CD14-positive monocyte (primary cell): ENCODE measurements at regions not wholly inside any gene's neighbourhood (a gene's known extent, or its start where the extent isn't known, plus 50 kb on each side); places are given as distances from the start of the nearest gene placed in this dataset.

Experiments
- DNase-seq, 3 donors: peaks; one replicate each; pipeline ENCODE4 v3.0.0-alpha.2; 2011 to 2022
- H2AFZ ChIP-seq: 2 replicates; pipeline ENCODE4 v1.6.0; 2012; ENCODE audit warnings: mild to moderate bottlenecking, low read depth, low read length, inconsistent platforms; ENCODE audit not compliant: insufficient read depth, poor library complexity, severe bottlenecking
- H3K27ac ChIP-seq, 2 donors: 1 replicate in 1 of 2; 2 replicates in 1 of 2; pipeline ENCODE4 v1.5.1; 2012 to 2013; ENCODE audit warnings: low read length in 2 of 2, control low read depth in 1 of 2, inconsistent platforms in 1 of 2, low read depth in 1 of 2, mild to moderate bottlenecking in 1 of 2
- H3K27me3 ChIP-seq, 2 donors: one replicate each; pipeline versions ENCODE4 v1.6.0 to v1.6.1; 2011 to 2013; ENCODE audit warnings: low read length in 2 of 2; ENCODE audit not compliant: control insufficient read depth in 2 of 2, insufficient read depth in 2 of 2
- H3K36me3 ChIP-seq, 2 donors: replicated peaks in 1 of 2; 1 replicate in 1 of 2; 2 replicates in 1 of 2; pipeline versions ENCODE4 v1.5.1 to v1.6.1; 2012 to 2013; ENCODE audit warnings: low read length in 2 of 2, control low read depth in 1 of 2, inconsistent platforms in 1 of 2, mild to moderate bottlenecking in 1 of 2; ENCODE audit not compliant: insufficient read depth in 2 of 2, control insufficient read depth in 1 of 2
- H3K4me1 ChIP-seq, 2 donors: 1 replicate in 1 of 2; 2 replicates in 1 of 2; pipeline versions ENCODE4 v1.5.1 to v1.6.1; 2012 to 2013; ENCODE audit warnings: low read length in 2 of 2, control low read depth in 1 of 2, inconsistent platforms in 1 of 2, mild to moderate bottlenecking in 1 of 2, moderate library complexity in 1 of 2; ENCODE audit not compliant: insufficient read depth in 2 of 2, control insufficient read depth in 1 of 2
- H3K4me2 ChIP-seq: replicated peaks from 2 replicates; pipeline ENCODE3; 2012; ENCODE audit warnings: low read length, moderate library complexity, mild to moderate bottlenecking; ENCODE audit not compliant: poor library complexity, severe bottlenecking; ENCODE audit errors: extremely low read depth
- H3K4me3 ChIP-seq, 3 experiments: fragments of 200-600 bp in 1 of 3; sonication (generic) in 1 of 3; replicated peaks in 1 of 3; 1 replicate in 2 of 3; 2 replicates in 1 of 3; pipeline ENCODE4 v1.5.1; 2011 to 2013; ENCODE audit warnings: low read length in 3 of 3, mild to moderate bottlenecking in 3 of 3, control low read depth in 2 of 3, low read depth in 2 of 3, inconsistent platforms in 1 of 3, moderate library complexity in 1 of 3
- H3K79me2 ChIP-seq: 2 replicates; pipeline ENCODE4 v1.6.0; 2012; ENCODE audit warnings: mild to moderate bottlenecking, control low read depth, inconsistent platforms, low read length, moderate library complexity; ENCODE audit not compliant: insufficient read depth
- H3K9ac ChIP-seq: 2 replicates; pipeline ENCODE4 v1.6.0; 2017; ENCODE audit warnings: low read length, mild to moderate bottlenecking; ENCODE audit not compliant: insufficient read depth, poor library complexity, severe bottlenecking
- H3K9me3 ChIP-seq, 2 donors: replicated peaks in 1 of 2; 1 replicate in 1 of 2; 2 replicates in 1 of 2; pipeline versions ENCODE4 v1.5.1 to v1.6.1; 2012 to 2013; ENCODE audit warnings: low read length in 2 of 2, control low read depth in 1 of 2; ENCODE audit not compliant: control insufficient read depth in 1 of 2, insufficient read depth in 1 of 2
- H4K20me1 ChIP-seq: 2 replicates; pipeline ENCODE4 v1.6.0; 2012; ENCODE audit warnings: mild to moderate bottlenecking, low read length, control low read depth, moderate library complexity; ENCODE audit not compliant: insufficient read depth
- H3K27ac Mint-ChIP-seq, 7 donors: one replicate each; pipeline ENCODE4 v1.8.0; 2020; ENCODE audit warnings: mild to moderate bottlenecking in 7 of 7, mixed read lengths in 7 of 7, moderate library complexity in 6 of 7, inconsistent platforms in 2 of 7
- H3K27me3 Mint-ChIP-seq, 3 donors: one replicate each; pipeline ENCODE4 v1.8.0; 2021 to 2022; ENCODE audit warnings: low read depth in 3 of 3, mild to moderate bottlenecking in 3 of 3, mixed read lengths in 3 of 3, moderate library complexity in 3 of 3, inconsistent platforms in 1 of 3
- H3K36me3 Mint-ChIP-seq, 2 donors: one replicate each; pipeline ENCODE4 v1.8.0; 2020; ENCODE audit warnings: mixed read lengths in 2 of 2, inconsistent platforms in 1 of 2, mild to moderate bottlenecking in 1 of 2
- H3K4me1 Mint-ChIP-seq: one replicate; pipeline ENCODE4 v1.8.0; 2020; ENCODE audit warnings: mild to moderate bottlenecking, mixed read lengths
- H3K4me3 Mint-ChIP-seq, 2 donors: one replicate each; pipeline ENCODE4 v1.8.0; 2020; ENCODE audit warnings: mild to moderate bottlenecking in 2 of 2, mixed read lengths in 2 of 2, moderate library complexity in 1 of 2
- H3K9me3 Mint-ChIP-seq, 7 donors: one replicate each; pipeline ENCODE4 v1.8.0; 2020 to 2022; ENCODE audit warnings: mixed read lengths in 7 of 7, mild to moderate bottlenecking in 6 of 7, moderate library complexity in 6 of 7, inconsistent platforms in 2 of 7
- CTCF ChIP-seq: fragments of 200-600 bp; IDR thresholded peaks from one replicate; pipeline ENCODE4 v1.8.0; 2022; ENCODE audit warnings: antibody characterized with exemption, mild to moderate bottlenecking
- WGBS: methylation state at CpG from one replicate; pipeline ENCODE4 v1.1.5; 2013; ENCODE audit warnings: missing lambda C conversion rate; ENCODE audit not compliant: insufficient coverage; 5-methylcytosine and 5-hydroxymethylcytosine counted together
- intact Hi-C, 2 donors: fragments of 100-400 bp; cut with micrococcal nuclease; formaldehyde crosslinking; loops; one replicate each; pipeline versions ENCODE4 v1.15.0 to v1.15.1; 2023

GRCh38 chrX:97763391-97763790 is 879.7 kb downstream of the RPA4 start:
- H3K4me1 Mint-ChIP-seq = no peaks in the 10 kb centered on the region
- H3K27me3 Mint-ChIP-seq = peaks cover 0 to 6% (median 0%) of the 10 kb centered on the region in 3 donors
- peaks cover 0 to 2% (median 0%) of the 10 kb centered on the region in 7 donors for H3K9me3 Mint-ChIP-seq

GRCh38 chrX:97763981-97764380 is 880.3 kb downstream of the RPA4 start:
- Mint-ChIP-seq H3K27me3 (peaks cover 0 to 6% (median 0%) of the 10 kb centered on the region in 3 donors), H3K4me3 (no peak overlapping the region), H3K9me3 (peaks cover 0 to 2% (median 0%) of the 10 kb centered on the region in 7 donors), H3K4me1 (no peaks in the 10 kb centered on the region), H3K27ac (no peak overlapping the region), H3K36me3 (no peaks in the 10 kb centered on the region)
- H3K9me3 ChIP-seq = no peaks in the 10 kb centered on the region
- no peak for TF ChIP-seq CTCF
- no peak overlapping the region for H3K4me3 ChIP-seq
- H3K36me3 ChIP-seq = no peaks in the 10 kb centered on the region
- no peak overlapping the region for H2AFZ ChIP-seq
- intact Hi-C loops = no loop called here
- no peaks in the 10 kb centered on the region for H3K79me2 ChIP-seq
- no peaks in the 10 kb centered on the region for H4K20me1 ChIP-seq
- no peak overlapping the region for H3K9ac ChIP-seq
- H3K27ac ChIP-seq = no peak overlapping the region
- H3K27me3 ChIP-seq = no peaks in the 10 kb centered on the region
- no CpG with 5 or more reads among the region's 1 CpG for WGBS
- DNase-seq = no peak
- H3K4me2 ChIP-seq = no peak overlapping the region
- no peaks in the 10 kb centered on the region for H3K4me1 ChIP-seq

More at GRCh38 chrX:97763391-97763790, 879.7 kb downstream of the RPA4 start:
- Histone ChIP-seq H3K27me3 (no peaks in the 10 kb centered on the region), H3K4me3 (no peak overlapping the region), H3K4me2 (no peak overlapping the region), H4K20me1 (no peaks in the 10 kb centered on the region), H3K4me1 (no peaks in the 10 kb centered on the region), H3K27ac (no peak overlapping the region), H3K9me3 (no peaks in the 10 kb centered on the region), H3K9ac (no peak overlapping the region), H3K36me3 (no peaks in the 10 kb centered on the region), H3K79me2 (no peaks in the 10 kb centered on the region), H2AFZ (no peak overlapping the region)
- Mint-ChIP-seq H3K27ac (no peak overlapping the region), H3K4me3 (no peak overlapping the region), H3K36me3 (no peaks in the 10 kb centered on the region)
- intact Hi-C loops = no loop called here
- TF ChIP-seq CTCF = no peak
- DNase-seq = no peak
